WTC11 (cell line): ENCODE measurements at regions not wholly inside any gene's neighbourhood (a gene's known extent, or its start where the extent isn't known, plus 50 kb on each side); places are given as distances from the start of the nearest gene placed in this dataset.

Source experiments
- AR ChIP-seq: fragments of 250-450 bp; sonication (Bioruptor Pico); IDR thresholded peaks from 2 replicates; pipeline ENCODE4 v1.9.0; 2021; ENCODE audit warnings: mild to moderate bottlenecking
- ATF6 ChIP-seq: sonication (generic); formaldehyde crosslinking; IDR thresholded peaks from 2 replicates; pipeline ENCODE4 v1.8.1; 2023; ENCODE audit warnings: mild to moderate bottlenecking, missing genetic modification reagents
- CTCF ChIP-seq: fragments of 200-600 bp; IDR thresholded peaks from 2 replicates; pipeline ENCODE4 v1.8.0; 2022; ENCODE audit warnings: antibody characterized with exemption
- E2F4 ChIP-seq: sonication (generic); formaldehyde crosslinking; IDR thresholded peaks from 2 replicates; pipeline ENCODE4 v1.8.1; 2022; ENCODE audit warnings: low read depth, mild to moderate bottlenecking, moderate library complexity, missing genetic modification reagents, borderline replicate concordance
- E2F5 ChIP-seq: sonication (generic); formaldehyde crosslinking; IDR thresholded peaks from 2 replicates; pipeline ENCODE4 v1.8.1; 2022; ENCODE audit warnings: mild to moderate bottlenecking, moderate library complexity, missing genetic modification reagents
- MAX ChIP-seq: sonication (generic); formaldehyde crosslinking; IDR thresholded peaks from 2 replicates; pipeline ENCODE4 v1.8.0; 2022; ENCODE audit warnings: mild to moderate bottlenecking, missing genetic modification reagents
- ZNF317 ChIP-seq: sonication (generic); formaldehyde crosslinking; IDR thresholded peaks from 2 replicates; pipeline ENCODE4 v1.8.1; 2023; ENCODE audit warnings: low read depth, mild to moderate bottlenecking, moderate library complexity, missing genetic modification reagents, borderline replicate concordance
- ZNF423 ChIP-seq: fragments of 250-450 bp; sonication (Bioruptor Pico); IDR thresholded peaks from 2 replicates; pipeline ENCODE4 v2.1.2; 2022; ENCODE audit warnings: mild to moderate bottlenecking, moderate library complexity

GRCh38 chr3:81311321-81311720 is 450.1 kb downstream of the GBE1 start:
- no peak for TF ChIP-seq CTCF
- TF ChIP-seq E2F4 (CRISPR knock-in tag) = no peak
- no peak for TF ChIP-seq ZNF423
- no peak for TF ChIP-seq AR
- TF ChIP-seq MAX (CRISPR knock-in tag) = no peak
- TF ChIP-seq ATF6 (CRISPR knock-in tag) = no peak
- TF ChIP-seq ZNF317 (CRISPR knock-in tag) = no peak
- TF ChIP-seq E2F5 (CRISPR knock-in tag) = no peak
